ENCODE measurements at regions not wholly inside any gene's neighbourhood (a gene's known extent, or its start where the extent isn't known, plus 50 kb on each side); places are given as distances from the start of the nearest gene placed in this dataset.

DNA sequence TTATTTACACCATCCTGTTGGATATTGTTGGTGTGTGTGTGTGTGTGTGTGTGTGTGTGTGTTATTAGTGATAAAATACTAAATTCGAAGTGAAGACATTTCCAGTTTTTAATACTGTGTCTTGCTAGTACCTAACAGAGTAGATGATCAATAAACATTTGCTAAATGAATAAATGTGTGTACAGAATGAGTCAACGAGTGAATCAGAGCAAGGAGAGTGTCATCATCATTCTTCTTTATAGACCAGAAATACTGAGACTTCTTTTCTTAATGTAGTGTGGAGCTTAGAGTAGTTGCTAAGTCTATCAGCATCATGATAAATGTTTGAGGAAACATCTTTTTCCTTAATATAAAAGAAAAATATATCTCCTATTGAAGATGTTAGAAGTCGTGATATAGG, 169.7 kb upstream of the SATB2 start:
- no peak for TF ChIP-seq SIN3A (IDR thresholded peaks at IDR 0.05; ENCODE audit: borderline replicate concordance, insufficient read depth, low read depth, low read length)
- TF ChIP-seq, protein P1, sequence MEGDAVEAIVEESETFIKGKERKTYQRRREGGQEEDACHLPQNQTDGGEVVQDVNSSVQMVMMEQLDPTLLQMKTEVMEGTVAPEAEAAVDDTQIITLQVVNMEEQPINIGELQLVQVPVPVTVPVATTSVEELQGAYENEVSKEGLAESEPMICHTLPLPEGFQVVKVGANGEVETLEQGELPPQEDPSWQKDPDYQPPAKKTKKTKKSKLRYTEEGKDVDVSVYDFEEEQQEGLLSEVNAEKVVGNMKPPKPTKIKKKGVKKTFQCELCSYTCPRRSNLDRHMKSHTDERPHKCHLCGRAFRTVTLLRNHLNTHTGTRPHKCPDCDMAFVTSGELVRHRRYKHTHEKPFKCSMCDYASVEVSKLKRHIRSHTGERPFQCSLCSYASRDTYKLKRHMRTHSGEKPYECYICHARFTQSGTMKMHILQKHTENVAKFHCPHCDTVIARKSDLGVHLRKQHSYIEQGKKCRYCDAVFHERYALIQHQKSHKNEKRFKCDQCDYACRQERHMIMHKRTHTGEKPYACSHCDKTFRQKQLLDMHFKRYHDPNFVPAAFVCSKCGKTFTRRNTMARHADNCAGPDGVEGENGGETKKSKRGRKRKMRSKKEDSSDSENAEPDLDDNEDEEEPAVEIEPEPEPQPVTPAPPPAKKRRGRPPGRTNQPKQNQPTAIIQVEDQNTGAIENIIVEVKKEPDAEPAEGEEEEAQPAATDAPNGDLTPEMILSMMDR (IDR thresholded peaks at IDR 0.05) = no peak
- no peak for TF ChIP-seq TCF7L2 (IDR thresholded peaks at IDR 0.05; ENCODE audit: low read depth, low read length)
- TF ChIP-seq, protein P2, sequence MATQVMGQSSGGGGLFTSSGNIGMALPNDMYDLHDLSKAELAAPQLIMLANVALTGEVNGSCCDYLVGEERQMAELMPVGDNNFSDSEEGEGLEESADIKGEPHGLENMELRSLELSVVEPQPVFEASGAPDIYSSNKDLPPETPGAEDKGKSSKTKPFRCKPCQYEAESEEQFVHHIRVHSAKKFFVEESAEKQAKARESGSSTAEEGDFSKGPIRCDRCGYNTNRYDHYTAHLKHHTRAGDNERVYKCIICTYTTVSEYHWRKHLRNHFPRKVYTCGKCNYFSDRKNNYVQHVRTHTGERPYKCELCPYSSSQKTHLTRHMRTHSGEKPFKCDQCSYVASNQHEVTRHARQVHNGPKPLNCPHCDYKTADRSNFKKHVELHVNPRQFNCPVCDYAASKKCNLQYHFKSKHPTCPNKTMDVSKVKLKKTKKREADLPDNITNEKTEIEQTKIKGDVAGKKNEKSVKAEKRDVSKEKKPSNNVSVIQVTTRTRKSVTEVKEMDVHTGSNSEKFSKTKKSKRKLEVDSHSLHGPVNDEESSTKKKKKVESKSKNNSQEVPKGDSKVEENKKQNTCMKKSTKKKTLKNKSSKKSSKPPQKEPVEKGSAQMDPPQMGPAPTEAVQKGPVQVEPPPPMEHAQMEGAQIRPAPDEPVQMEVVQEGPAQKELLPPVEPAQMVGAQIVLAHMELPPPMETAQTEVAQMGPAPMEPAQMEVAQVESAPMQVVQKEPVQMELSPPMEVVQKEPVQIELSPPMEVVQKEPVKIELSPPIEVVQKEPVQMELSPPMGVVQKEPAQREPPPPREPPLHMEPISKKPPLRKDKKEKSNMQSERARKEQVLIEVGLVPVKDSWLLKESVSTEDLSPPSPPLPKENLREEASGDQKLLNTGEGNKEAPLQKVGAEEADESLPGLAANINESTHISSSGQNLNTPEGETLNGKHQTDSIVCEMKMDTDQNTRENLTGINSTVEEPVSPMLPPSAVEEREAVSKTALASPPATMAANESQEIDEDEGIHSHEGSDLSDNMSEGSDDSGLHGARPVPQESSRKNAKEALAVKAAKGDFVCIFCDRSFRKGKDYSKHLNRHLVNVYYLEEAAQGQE (IDR thresholded peaks at IDR 0.05; ENCODE audit: insufficient read depth in 1 of 2, low read depth in 2 of 2, low read length in 1 of 2) = no peak
- TF ChIP-seq POLR2AphosphoS5 (IDR thresholded peaks at IDR 0.05; ENCODE audit: low read depth, low read length) = no peak
- H3K9me3 ChIP-seq (ENCODE audit: control insufficient read depth, insufficient read depth, low read depth, low read length) = no peaks in the 10 kb centered on the region
- peaks cover 3% of the 10 kb centered on the region; the same call in 1 of the 2 replicates for H3K27me3 ChIP-seq (ENCODE audit: control insufficient read depth, insufficient read depth, low read length)
- no TSS peak for BruUV-seq (replicated peaks)
- no peak overlapping the region for H3K4me3 ChIP-seq (ENCODE audit: low read depth in 2 of 2, low read length in 2 of 2)
- no peak overlapping the region for H3K27ac ChIP-seq (ENCODE audit: low read length)
- H3K4me1 ChIP-seq (ENCODE audit: control insufficient read depth, insufficient read depth, low read length) = no peaks in the 10 kb centered on the region
- DNase-seq (ENCODE audit: low read depth, low spot score) (no peak), ATAC-seq (no peak)
- POLR2A ChIA-PET = no interaction called here
- intact Hi-C loops (cut with micrococcal nuclease; ENCODE audit: unreplicated experiment) (no loop called here), in situ Hi-C loops (cut with HindIII; ENCODE audit: low pct_unique_long_range_greater_than_20kb, low sequenced_read_pairs) (no loop called here)
- no peaks in the 10 kb centered on the region for H3K36me3 ChIP-seq (ENCODE audit: control insufficient read depth, insufficient read depth, low read length)
- CTCF ChIA-PET = no interaction called here

DNA sequence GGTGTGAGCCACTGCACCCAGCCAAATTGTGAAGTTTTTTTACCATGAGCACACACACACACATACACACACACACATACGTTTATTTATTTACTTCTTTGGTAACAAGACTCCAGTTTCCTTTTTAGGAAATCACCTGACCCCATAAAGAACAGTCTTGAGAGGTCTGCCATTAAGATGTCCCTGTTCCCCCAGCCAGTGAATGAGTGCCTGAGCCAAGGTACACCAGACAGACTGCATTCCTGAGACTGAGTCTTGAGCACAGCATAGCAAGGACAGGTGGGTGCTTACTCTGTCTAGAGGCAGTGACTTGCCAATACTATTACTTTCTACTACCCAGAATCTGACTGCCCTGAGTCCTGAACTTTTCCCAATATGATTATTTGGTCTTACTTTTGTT, 167.2 kb upstream of the SATB2 start:
- in situ Hi-C loops (cut with HindIII; ENCODE audit: low pct_unique_long_range_greater_than_20kb, low sequenced_read_pairs) (no loop called here), intact Hi-C loops (cut with micrococcal nuclease; ENCODE audit: unreplicated experiment) (no loop called here)
- TF ChIP-seq TCF7L2 (IDR thresholded peaks at IDR 0.05; ENCODE audit: low read depth, low read length) (no peak), POLR2AphosphoS5 (IDR thresholded peaks at IDR 0.05; ENCODE audit: low read depth, low read length) (no peak), SIN3A (IDR thresholded peaks at IDR 0.05; ENCODE audit: borderline replicate concordance, insufficient read depth, low read depth, low read length) (no peak)
- TF ChIP-seq, protein P1 (IDR thresholded peaks at IDR 0.05) = no peak
- TF ChIP-seq, protein P2 (IDR thresholded peaks at IDR 0.05; ENCODE audit: insufficient read depth in 1 of 2, low read depth in 2 of 2, low read length in 1 of 2) = no peak
- Histone ChIP-seq H3K27me3 (ENCODE audit: control insufficient read depth, insufficient read depth, low read length) (peaks cover 3% of the 10 kb centered on the region), H3K36me3 (ENCODE audit: control insufficient read depth, insufficient read depth, low read length) (no peaks in the 10 kb centered on the region), H3K27ac (ENCODE audit: low read length) (no peak overlapping the region), H3K9me3 (ENCODE audit: control insufficient read depth, insufficient read depth, low read depth, low read length) (no peaks in the 10 kb centered on the region), H3K4me3 (ENCODE audit: low read depth in 2 of 2, low read length in 2 of 2) (no peak overlapping the region), H3K4me1 (ENCODE audit: control insufficient read depth, insufficient read depth, low read length) (no peaks in the 10 kb centered on the region)
- DNase-seq (ENCODE audit: low read depth, low spot score) = no peak
- no TSS peak for BruUV-seq (replicated peaks)
- ATAC-seq = no peak
- ChIA-PET POLR2A (no interaction called here), CTCF (no interaction called here)
